ENCODE measurements at regions not wholly inside any gene's neighbourhood (a gene's known extent, or its start where the extent isn't known, plus 50 kb on each side); places are given as distances from the start of the nearest gene placed in this dataset.

DNA sequence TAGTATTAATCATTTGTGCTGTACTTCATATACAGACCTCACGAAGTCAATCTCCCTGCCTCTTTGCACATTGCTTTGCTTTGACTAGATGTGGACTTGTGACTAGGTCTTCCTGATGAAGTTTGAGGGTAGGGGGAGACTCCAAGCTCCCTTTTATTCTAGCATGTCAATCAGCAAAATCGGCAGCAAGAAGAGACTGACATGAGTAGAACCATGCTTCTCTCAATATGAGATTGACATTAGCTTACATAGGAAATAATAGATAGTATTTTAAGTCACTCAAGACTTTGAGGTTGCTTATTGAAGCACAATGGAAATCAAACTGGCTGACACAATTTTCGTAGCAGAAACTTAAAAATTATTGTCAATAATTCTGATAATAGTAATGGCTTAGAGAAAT, 866.4 kb upstream of the ADAMTS5 start:
- TF ChIP-seq, protein P1, sequence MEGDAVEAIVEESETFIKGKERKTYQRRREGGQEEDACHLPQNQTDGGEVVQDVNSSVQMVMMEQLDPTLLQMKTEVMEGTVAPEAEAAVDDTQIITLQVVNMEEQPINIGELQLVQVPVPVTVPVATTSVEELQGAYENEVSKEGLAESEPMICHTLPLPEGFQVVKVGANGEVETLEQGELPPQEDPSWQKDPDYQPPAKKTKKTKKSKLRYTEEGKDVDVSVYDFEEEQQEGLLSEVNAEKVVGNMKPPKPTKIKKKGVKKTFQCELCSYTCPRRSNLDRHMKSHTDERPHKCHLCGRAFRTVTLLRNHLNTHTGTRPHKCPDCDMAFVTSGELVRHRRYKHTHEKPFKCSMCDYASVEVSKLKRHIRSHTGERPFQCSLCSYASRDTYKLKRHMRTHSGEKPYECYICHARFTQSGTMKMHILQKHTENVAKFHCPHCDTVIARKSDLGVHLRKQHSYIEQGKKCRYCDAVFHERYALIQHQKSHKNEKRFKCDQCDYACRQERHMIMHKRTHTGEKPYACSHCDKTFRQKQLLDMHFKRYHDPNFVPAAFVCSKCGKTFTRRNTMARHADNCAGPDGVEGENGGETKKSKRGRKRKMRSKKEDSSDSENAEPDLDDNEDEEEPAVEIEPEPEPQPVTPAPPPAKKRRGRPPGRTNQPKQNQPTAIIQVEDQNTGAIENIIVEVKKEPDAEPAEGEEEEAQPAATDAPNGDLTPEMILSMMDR (IDR thresholded peaks at IDR 0.05; ENCODE audit: insufficient read depth, low read length, poor library complexity, severe bottlenecking): no peak
- no peak for TF ChIP-seq EZH2phosphoT487 (conservative IDR thresholded peaks at IDR 0.05; ENCODE audit: low read length)
